Astrocyte of the cerebellum (primary cell): ENCODE measurements at regions not wholly inside any gene's neighbourhood (a gene's known extent, or its start where the extent isn't known, plus 50 kb on each side); places are given as distances from the start of the nearest gene placed in this dataset.

ENCODE experiments used
- DNase-seq: peaks from one replicate; pipeline ENCODE4 v3.0.0-alpha.2; 2011; ENCODE audit warnings: low read depth
- H3K4me3 ChIP-seq: 2 replicates; pipeline ENCODE4 v1.5.1; 2011; ENCODE audit warnings: mild to moderate bottlenecking, low read depth, low read length, moderate library complexity
- in situ Hi-C: cut with HindIII; loops from 2 replicates; pipeline ENCODE4 v1.10.0; 2017; ENCODE audit warnings: low sequenced_read_pairs
- TF ChIP-seq, protein P1 (sequence below): IDR thresholded peaks from 2 replicates; pipeline ENCODE4 v1.5.1; 2012; ENCODE audit warnings: low read length, low read depth, moderate library complexity, mild to moderate bottlenecking; ENCODE audit errors: missing control alignments

DNA sequence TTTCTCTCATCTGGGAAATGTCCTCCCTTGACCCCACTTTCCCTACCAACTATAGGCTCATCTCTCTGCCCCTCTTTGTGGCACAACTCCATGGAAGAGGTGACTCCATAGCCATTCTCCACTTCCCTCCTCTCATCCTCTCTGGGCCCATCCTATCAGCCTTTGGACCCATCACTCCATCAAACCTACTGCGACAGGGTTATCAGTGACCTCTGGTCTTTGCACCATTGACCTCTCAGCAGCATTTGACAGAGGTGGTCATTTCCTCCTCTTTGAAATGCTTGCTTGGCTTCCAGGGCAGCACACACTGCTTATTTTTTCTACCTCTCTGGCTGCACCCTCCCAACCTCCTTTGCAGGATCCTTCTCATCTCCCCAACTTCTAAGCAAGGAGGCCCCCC is 113.1 kb upstream of the SLC25A36 start:
- no peak overlapping the region for H3K4me3 ChIP-seq
- in situ Hi-C loops: no loop called here
- TF ChIP-seq, protein P1, sequence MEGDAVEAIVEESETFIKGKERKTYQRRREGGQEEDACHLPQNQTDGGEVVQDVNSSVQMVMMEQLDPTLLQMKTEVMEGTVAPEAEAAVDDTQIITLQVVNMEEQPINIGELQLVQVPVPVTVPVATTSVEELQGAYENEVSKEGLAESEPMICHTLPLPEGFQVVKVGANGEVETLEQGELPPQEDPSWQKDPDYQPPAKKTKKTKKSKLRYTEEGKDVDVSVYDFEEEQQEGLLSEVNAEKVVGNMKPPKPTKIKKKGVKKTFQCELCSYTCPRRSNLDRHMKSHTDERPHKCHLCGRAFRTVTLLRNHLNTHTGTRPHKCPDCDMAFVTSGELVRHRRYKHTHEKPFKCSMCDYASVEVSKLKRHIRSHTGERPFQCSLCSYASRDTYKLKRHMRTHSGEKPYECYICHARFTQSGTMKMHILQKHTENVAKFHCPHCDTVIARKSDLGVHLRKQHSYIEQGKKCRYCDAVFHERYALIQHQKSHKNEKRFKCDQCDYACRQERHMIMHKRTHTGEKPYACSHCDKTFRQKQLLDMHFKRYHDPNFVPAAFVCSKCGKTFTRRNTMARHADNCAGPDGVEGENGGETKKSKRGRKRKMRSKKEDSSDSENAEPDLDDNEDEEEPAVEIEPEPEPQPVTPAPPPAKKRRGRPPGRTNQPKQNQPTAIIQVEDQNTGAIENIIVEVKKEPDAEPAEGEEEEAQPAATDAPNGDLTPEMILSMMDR: no peak
- no peak for DNase-seq

DNA sequence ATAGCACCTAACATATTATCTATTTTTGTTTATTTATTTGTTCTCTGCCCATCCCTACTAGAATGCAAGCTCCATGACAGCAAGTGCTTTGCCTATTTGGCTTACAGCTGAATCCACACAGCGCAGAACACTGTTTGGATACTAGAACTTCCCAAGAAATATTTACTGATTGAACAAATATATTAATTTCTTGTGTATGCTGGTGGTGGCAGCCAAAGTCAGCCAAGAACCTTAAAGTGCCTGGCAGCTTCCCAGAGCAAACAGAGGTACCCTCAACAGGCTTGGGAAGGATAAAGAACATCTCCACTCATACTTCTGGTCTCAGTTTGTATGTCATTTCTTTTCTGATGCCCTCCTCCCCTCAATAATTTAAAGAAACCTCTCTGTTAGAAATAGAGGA is 111.8 kb upstream of the SLC25A36 start:
- no peak overlapping the region for H3K4me3 ChIP-seq
- no peak for DNase-seq
- TF ChIP-seq, protein P1: no peak
- in situ Hi-C loops: no loop called here

DNA sequence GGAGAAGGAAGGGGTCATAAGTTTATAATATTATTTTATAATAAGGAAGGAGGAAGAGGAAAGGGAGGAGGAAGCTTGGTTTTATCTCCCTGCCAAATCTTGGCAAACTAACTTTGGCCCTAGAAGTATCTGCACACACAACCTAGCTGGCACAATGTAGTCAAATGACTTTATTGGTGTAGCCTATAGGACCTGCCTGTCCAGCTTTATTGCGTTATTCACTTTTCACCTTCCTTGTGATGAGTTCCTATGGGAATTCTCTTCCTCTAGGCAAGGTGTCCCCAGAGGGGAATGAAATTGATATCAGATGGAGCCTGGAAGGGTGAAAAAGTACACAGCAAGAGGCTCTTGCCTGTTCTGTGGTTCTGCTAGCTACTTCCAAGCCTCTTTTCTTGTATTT is 111.2 kb upstream of the SLC25A36 start:
- in situ Hi-C loops: no loop called here
- DNase-seq: no peak
- no peak overlapping the region for H3K4me3 ChIP-seq
- TF ChIP-seq, protein P1: no peak

DNA sequence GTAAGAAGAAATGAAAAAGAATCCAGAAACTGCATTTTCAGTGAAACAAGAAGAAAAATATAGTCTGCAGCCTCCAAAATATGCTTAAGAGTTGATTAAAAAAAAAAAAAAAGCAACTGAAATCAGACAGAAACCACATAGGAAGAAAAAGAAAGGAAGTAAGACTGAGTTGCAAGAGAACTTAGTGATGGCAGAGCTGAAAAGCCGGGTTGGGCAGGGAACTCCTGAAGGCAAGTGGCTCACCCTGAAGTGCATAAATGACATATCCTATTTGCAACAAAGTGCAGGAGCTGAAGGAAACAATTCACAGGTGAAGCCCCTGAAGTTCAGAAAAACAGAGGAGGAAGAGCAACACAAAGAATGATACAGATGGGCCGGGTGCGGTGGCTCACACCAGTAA is 108.8 kb upstream of the SLC25A36 start:
- DNase-seq: no peak
- TF ChIP-seq, protein P1: no peak
- in situ Hi-C loops: no loop called here
- no peak overlapping the region for H3K4me3 ChIP-seq

DNA sequence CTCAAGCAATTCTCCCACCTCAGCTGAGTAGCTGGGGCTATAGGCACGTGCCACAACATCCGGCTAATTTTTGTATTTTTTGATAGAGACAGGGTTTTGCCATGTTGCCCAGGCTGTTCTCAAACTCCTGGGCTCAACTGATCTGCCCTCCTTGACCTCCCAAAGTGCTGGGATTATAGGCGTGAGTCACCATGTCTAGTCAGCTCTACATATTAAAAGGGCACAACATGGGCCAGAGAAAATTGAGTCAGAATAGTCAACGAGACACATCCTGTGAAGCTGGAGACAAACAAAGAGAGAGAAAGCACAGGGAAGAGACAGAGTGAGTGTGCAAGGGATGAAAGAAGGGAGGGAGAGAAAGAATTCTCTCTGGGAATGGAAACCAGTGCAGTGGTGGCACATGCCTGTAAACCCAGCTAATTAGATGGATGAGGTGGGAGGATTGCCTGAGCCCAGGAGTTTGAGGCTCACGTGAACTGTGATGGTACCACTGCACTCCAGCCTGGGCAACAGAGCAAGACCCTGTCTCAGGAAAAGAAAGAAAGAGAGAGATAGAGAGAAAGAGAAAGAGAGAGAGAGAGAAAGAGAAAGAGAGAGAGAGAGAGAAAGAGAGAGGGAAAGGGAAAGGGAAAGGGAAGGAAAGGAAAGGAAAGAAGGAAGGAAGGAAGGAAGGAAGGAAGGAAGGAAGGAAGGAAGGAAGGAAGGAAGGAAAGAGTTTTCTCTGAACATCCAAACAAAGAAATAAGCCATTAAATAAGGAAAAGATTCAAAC is 107.2 kb upstream of the SLC25A36 start:
- in situ Hi-C loops: no loop called here
- no peak overlapping the region for H3K4me3 ChIP-seq
- TF ChIP-seq, protein P1: no peak
- DNase-seq: no peak

DNA sequence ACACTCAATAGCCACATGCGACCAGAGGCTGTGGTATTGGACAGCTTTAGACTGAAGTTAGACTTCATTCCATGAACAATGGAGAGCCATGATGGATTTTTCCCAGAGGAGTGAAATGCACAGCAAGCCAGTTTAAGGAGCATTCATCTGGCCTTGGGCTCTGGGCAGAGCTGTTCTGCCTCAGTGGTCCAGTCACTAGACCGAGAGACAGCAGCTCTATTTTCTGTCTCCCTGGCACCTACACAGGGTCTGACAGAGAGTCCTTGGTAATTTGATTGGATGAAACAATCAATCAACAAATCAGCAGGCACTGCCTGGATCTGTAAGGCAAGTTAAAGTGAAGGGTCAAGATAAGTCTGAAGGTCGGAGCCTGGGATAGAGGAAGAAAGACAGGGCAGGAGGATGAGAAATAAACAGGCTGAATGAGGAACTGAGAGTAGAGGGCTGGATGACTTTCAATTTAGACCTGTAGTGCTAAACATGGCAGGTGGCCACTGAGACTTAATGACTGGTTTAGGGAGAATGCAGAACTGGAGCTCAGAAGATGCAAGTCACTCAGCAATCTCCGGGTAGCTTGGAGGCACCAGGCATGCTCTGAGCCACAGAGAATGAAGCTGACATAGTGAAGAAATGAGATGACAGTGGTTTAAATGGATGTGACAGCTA is 98.5 kb upstream of the SLC25A36 start:
- TF ChIP-seq, protein P1: no peak
- DNase-seq: no peak
- no peak overlapping the region for H3K4me3 ChIP-seq
- in situ Hi-C loops: no loop called here
